MM.1S (cell line): ENCODE measurements at regions not wholly inside any gene's neighbourhood (a gene's known extent, or its start where the extent isn't known, plus 50 kb on each side); places are given as distances from the start of the nearest gene placed in this dataset.
"Not testable (repeated sequence)": the region's sequence is repeated elsewhere in the genome, so short reads cannot be mapped to it uniquely, and the experiment has no call there.

Experiments used
- DNase-seq: peaks from one replicate; pipeline ENCODE4 v3.0.0-alpha.2; 2015
- H2AFZ ChIP-seq: fragments of 300-600 bp; sonication (generic); 2 replicates; pipeline ENCODE4 v1.6.0; 2016; ENCODE audit warnings: antibody characterized with exemption, low read length
- H3F3A ChIP-seq: fragments of 300-600 bp; sonication (generic); 2 replicates; pipeline ENCODE4 v1.6.1; 2016; ENCODE audit warnings: mild to moderate bottlenecking, antibody characterized with exemption, low read length, moderate library complexity, mixed read lengths; ENCODE audit not compliant: insufficient read depth
- H3K27ac ChIP-seq: fragments of 300-600 bp; sonication (generic); 2 replicates; pipeline ENCODE4 v1.5.1; 2016; ENCODE audit warnings: mild to moderate bottlenecking, low read length
- H3K27me3 ChIP-seq: fragments of 300-600 bp; sonication (generic); replicated peaks from 2 replicates; pipeline ENCODE4 v1.6.0; 2016; ENCODE audit warnings: low read length; ENCODE audit not compliant: insufficient read depth
- H3K36me3 ChIP-seq: fragments of 300-600 bp; sonication (generic); replicated peaks from 2 replicates; pipeline ENCODE4 v1.6.1; 2016; ENCODE audit warnings: mild to moderate bottlenecking, low read length, mixed read lengths; ENCODE audit not compliant: insufficient read depth
- H3K4me1 ChIP-seq: fragments of 300-600 bp; sonication (generic); 2 replicates; pipeline ENCODE4 v1.6.1; 2016; ENCODE audit warnings: low read length, mixed read lengths
- H3K4me2 ChIP-seq: fragments of 300-600 bp; sonication (generic); 2 replicates; pipeline ENCODE4 v1.6.0; 2016; ENCODE audit warnings: low read depth, low read length
- H3K4me3 ChIP-seq: fragments of 300-600 bp; sonication (generic); 2 replicates; pipeline ENCODE4 v1.5.1; 2016; ENCODE audit warnings: low read length, mixed read lengths
- H3K79me2 ChIP-seq: fragments of 300-600 bp; sonication (generic); 2 replicates; pipeline ENCODE4 v1.6.1; 2016; ENCODE audit warnings: mixed run types, low read length, mixed read lengths
- H3K9ac ChIP-seq: fragments of 300-600 bp; sonication (generic); 2 replicates; pipeline ENCODE4 v1.6.1; 2016; ENCODE audit warnings: low read length, mixed read lengths
- H3K9me2 ChIP-seq: fragments of 300-600 bp; sonication (generic); replicated peaks from 2 replicates; pipeline ENCODE4 v1.6.1; 2016; ENCODE audit warnings: mild to moderate bottlenecking, low read length, mixed read lengths; ENCODE audit not compliant: insufficient read depth
- H3K9me3 ChIP-seq: fragments of 300-600 bp; sonication (generic); replicated peaks from 2 replicates; pipeline ENCODE4 v1.6.1; 2016; ENCODE audit warnings: mild to moderate bottlenecking, low read length, mixed read lengths; ENCODE audit not compliant: insufficient read depth
- H4K20me1 ChIP-seq: fragments of 300-600 bp; sonication (generic); 2 replicates; pipeline ENCODE4 v1.6.1; 2016; ENCODE audit warnings: mild to moderate bottlenecking, low read length, moderate library complexity, mixed read lengths; ENCODE audit not compliant: insufficient read depth

DNA sequence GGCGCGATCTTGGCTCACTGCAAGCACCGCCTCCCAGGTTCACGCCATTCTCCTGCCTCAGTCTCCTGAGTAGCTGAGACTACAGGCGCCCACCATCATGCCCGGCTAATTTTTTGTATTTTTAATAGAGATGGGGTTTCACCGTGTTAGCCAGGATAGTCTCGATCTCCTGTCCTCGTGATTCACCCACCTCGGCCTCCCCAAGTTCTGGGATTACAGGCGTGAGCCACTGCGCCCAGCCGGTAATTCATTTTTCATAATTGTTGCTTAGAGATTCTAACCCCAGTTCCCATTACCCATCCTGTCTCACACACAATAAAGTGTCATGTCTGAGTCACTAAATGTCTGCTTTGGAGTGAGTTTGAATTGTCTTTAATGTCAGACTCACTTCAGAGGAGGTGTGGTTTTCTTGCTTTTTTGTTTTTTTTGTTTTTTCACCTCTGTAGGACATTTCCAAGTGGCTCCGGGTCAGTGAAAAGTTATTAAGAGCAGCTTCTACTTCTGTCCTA is 281.2 kb upstream of the FAM240B start:
- not testable (repeated sequence) for H3K9me2 ChIP-seq

DNA sequence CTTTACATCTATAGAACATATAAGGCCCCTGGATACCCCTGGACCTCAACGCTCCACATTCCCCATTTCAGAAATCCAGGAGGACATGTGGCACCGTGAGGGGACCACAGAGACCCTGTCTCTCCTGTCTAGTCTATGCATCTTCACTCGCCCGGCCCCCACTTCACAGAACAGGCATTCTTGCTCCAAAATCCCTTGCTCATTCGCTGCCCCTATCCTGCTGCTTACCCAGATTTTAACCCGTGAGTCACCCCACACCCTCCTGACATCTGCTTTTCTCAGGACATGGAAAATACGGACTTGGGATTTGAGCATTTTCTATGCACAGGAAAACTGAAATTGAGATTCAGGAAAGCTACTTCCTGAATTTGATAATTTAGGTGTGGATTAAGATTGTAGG is 279.3 kb upstream of the FAM240B start:
- H3K4me3 ChIP-seq, H3K9ac ChIP-seq, H3K36me3 ChIP-seq, H3F3A ChIP-seq, H3K27ac ChIP-seq, DNase-seq, H3K4me1 ChIP-seq, H3K27me3 ChIP-seq, H2AFZ ChIP-seq, H3K4me2 ChIP-seq, H3K9me3 ChIP-seq, H3K9me2 ChIP-seq, H3K79me2 ChIP-seq, H4K20me1 ChIP-seq: not testable (repeated sequence)

More for the DNA sequence above, 281.2 kb upstream of the FAM240B start:
- not testable (repeated sequence) for H3K27ac ChIP-seq, H3K9ac ChIP-seq, H2AFZ ChIP-seq, H3K79me2 ChIP-seq, H3F3A ChIP-seq, H3K36me3 ChIP-seq, H3K4me3 ChIP-seq, H3K27me3 ChIP-seq, H3K9me3 ChIP-seq, H3K4me1 ChIP-seq, H3K4me2 ChIP-seq, H4K20me1 ChIP-seq, DNase-seq

DNA sequence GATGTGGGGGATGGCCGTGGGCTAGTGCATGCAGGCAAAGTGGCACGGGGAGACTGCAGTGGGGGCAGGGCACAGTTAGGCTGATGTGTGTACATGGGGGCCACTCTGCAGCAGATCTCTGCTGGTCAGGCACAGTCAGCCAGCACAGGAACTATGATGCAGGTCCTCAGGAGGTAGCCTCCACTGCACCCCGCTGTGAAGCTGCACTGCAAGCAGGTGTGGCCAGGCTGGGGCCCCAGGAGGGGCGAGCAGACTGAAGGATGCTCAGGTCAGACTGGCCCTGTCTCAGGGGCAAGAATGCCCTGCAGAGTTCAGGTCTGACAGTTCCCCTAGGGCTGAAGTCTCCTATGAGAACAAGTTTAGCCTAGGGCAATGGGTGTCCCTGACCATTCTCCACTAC is 273.8 kb upstream of the FAM240B start:
- not testable (repeated sequence) for H3K9me2 ChIP-seq, H3K27ac ChIP-seq, H3K27me3 ChIP-seq, H3K4me2 ChIP-seq, H3F3A ChIP-seq, H3K4me1 ChIP-seq, H3K36me3 ChIP-seq, H3K9me3 ChIP-seq, H3K4me3 ChIP-seq, H4K20me1 ChIP-seq, H2AFZ ChIP-seq, H3K9ac ChIP-seq, H3K79me2 ChIP-seq, DNase-seq

GRCh38 chr9:38993156-38993555 is 273.2 kb upstream of the FAM240B start:
- not testable (repeated sequence) for H3F3A ChIP-seq, H3K4me2 ChIP-seq, H3K4me1 ChIP-seq, H3K79me2 ChIP-seq, DNase-seq, H3K27me3 ChIP-seq, H3K27ac ChIP-seq, H3K4me3 ChIP-seq, H4K20me1 ChIP-seq, H3K9me3 ChIP-seq, H3K9me2 ChIP-seq, H3K36me3 ChIP-seq, H3K9ac ChIP-seq, H2AFZ ChIP-seq

DNA sequence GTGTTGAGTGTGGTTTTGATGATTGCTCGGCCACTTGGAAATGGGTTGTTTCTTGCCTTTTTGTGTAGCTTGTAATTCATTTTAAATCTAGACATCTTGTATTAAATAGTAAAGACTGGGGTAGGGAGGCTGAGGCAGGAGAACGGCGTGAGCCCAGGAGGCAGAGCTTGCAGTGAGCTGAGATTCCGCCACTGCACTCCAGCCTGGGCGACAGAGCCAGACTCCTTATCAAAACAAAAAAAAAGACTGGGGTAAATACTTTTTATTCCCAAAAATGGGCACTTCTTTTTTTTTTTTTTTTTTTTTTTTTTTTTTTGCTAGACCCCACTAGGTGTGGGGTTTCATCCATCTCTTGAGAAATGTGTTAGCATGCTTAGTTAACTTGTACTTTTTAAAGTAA is 258.8 kb upstream of the FAM240B start:
- not testable (repeated sequence) for H3K79me2 ChIP-seq, H3K36me3 ChIP-seq, H3K27ac ChIP-seq, H3K9me2 ChIP-seq, H3K27me3 ChIP-seq, H3F3A ChIP-seq, DNase-seq, H4K20me1 ChIP-seq, H3K4me2 ChIP-seq, H3K9ac ChIP-seq, H3K4me1 ChIP-seq, H3K4me3 ChIP-seq, H3K9me3 ChIP-seq, H2AFZ ChIP-seq

- H3K9ac ChIP-seq, H3K9me2 ChIP-seq, H3K36me3 ChIP-seq, H3K79me2 ChIP-seq, H3K4me2 ChIP-seq, H3K27me3 ChIP-seq, H3K27ac ChIP-seq, H2AFZ ChIP-seq, DNase-seq, H3K4me1 ChIP-seq, H3K4me3 ChIP-seq, H3K9me3 ChIP-seq, H3F3A ChIP-seq, H4K20me1 ChIP-seq: not testable (repeated sequence)
Observed at GRCh38 chr9:38969480-38969879, 249.5 kb upstream of the FAM240B start.

GRCh38 chr9:38968651-38969374 is 248.9 kb upstream of the FAM240B start:
- H3K4me1 ChIP-seq, H4K20me1 ChIP-seq, H3K9me3 ChIP-seq, H3K4me3 ChIP-seq, H2AFZ ChIP-seq, H3K9me2 ChIP-seq, H3K27me3 ChIP-seq, H3F3A ChIP-seq, H3K36me3 ChIP-seq, H3K27ac ChIP-seq, H3K4me2 ChIP-seq, H3K9ac ChIP-seq, H3K79me2 ChIP-seq, DNase-seq: not testable (repeated sequence)

DNA sequence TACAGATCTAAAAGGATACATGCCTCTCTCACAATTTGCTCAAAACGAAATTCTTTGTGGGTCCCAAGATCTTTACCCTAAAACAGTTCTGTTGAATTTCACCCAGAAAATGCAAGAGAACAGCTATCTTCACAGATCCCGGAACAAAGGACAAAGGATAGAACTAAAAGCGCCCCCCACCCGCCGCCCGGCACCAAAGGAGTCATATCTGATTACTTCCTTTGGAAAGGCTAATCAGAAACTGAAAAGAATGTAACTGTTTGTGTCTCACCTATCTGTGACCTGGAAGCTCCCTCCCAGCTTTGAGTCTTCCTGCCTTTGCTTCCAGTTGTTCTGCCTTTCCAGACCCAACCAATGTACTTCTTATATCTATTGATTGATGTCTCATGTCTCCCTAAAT is 247.9 kb upstream of the FAM240B start:
- not testable (repeated sequence) for H3K4me2 ChIP-seq, H3K9me3 ChIP-seq, H3K36me3 ChIP-seq, H2AFZ ChIP-seq, H3K4me3 ChIP-seq, H4K20me1 ChIP-seq, H3K79me2 ChIP-seq, H3F3A ChIP-seq, H3K9me2 ChIP-seq, H3K4me1 ChIP-seq, H3K27ac ChIP-seq, H3K27me3 ChIP-seq, DNase-seq, H3K9ac ChIP-seq
